H1 (cell line): ENCODE measurements at regions not wholly inside any gene's neighbourhood (a gene's known extent, or its start where the extent isn't known, plus 50 kb on each side); places are given as distances from the start of the nearest gene placed in this dataset.

Source experiments
- CREB1 ChIP-seq: IDR thresholded peaks from 2 replicates; pipeline ENCODE4 v1.6.1; 2012; ENCODE audit warnings: inconsistent platforms
- EP300 ChIP-seq, 2 experiments: IDR thresholded peaks; 1 replicate in 1 of 2; 2 replicates in 1 of 2; pipeline ENCODE4 v1.6.1; 2011 to 2012; ENCODE audit warnings: low read depth in 2 of 2, low read length in 2 of 2, mild to moderate bottlenecking in 2 of 2, borderline replicate concordance in 1 of 2, inconsistent platforms in 1 of 2, moderate library complexity in 1 of 2
- EZH2 ChIP-seq: fragments of 200-600 bp; sonication (generic); IDR thresholded peaks from 2 replicates; pipeline ENCODE4 v1.7.1; 2012; ENCODE audit warnings: low read depth, mild to moderate bottlenecking, moderate library complexity, low read length, inconsistent platforms; ENCODE audit not compliant: severe bottlenecking
- GABPA ChIP-seq: IDR thresholded peaks from 2 replicates; pipeline ENCODE4 v1.6.1; 2011; ENCODE audit warnings: mild to moderate bottlenecking, low read length, moderate library complexity, borderline replicate concordance; ENCODE audit not compliant: insufficient read depth
- NANOG ChIP-seq: IDR thresholded peaks from 2 replicates; pipeline ENCODE4 v1.6.1; 2011; ENCODE audit warnings: low read length, low read depth, mild to moderate bottlenecking, inconsistent platforms; ENCODE audit not compliant: insufficient read depth, poor library complexity, severe bottlenecking
- SIX5 ChIP-seq: IDR thresholded peaks from 2 replicates; pipeline ENCODE4 v1.6.1; 2011; ENCODE audit warnings: mild to moderate bottlenecking, low read depth, low read length
- SRF ChIP-seq: IDR thresholded peaks from 2 replicates; pipeline ENCODE4 v1.6.1; 2011; ENCODE audit warnings: mild to moderate bottlenecking, low read depth, low read length, moderate library complexity
- TF ChIP-seq, protein P1 (sequence below), 3 experiments: IDR thresholded peaks; 1 replicate in 2 of 3; 2 replicates in 1 of 3; pipeline versions ENCODE4 v1.5.1 to v1.6.1; 2011; ENCODE audit warnings: low read length in 3 of 3, mild to moderate bottlenecking in 3 of 3, inconsistent platforms in 2 of 3, low read depth in 1 of 3, moderate library complexity in 1 of 3; ENCODE audit not compliant: insufficient read depth in 1 of 3; ENCODE audit errors: control extremely low read depth in 1 of 3

DNA sequence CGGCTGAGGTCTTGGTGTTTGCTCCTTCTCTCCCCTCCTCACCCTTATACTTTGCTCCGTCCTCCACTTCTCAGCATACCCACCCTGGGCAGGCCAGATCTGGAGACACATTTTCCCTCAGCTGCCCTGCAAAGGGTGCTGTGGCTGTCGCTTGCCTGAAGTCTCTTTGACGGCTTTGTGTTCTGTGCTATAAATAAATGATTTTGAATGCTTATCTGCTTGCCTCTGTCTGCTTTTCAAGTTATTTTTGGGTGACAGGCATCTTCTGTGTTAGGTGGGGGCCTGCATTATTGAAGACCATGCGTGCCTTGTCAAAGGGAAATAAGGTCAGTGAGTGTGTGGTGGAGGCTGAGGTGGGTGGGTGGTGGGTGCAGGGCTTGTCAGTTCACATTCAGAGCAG is 66.9 kb upstream of the KCND3 start:
- TF ChIP-seq, protein P1, sequence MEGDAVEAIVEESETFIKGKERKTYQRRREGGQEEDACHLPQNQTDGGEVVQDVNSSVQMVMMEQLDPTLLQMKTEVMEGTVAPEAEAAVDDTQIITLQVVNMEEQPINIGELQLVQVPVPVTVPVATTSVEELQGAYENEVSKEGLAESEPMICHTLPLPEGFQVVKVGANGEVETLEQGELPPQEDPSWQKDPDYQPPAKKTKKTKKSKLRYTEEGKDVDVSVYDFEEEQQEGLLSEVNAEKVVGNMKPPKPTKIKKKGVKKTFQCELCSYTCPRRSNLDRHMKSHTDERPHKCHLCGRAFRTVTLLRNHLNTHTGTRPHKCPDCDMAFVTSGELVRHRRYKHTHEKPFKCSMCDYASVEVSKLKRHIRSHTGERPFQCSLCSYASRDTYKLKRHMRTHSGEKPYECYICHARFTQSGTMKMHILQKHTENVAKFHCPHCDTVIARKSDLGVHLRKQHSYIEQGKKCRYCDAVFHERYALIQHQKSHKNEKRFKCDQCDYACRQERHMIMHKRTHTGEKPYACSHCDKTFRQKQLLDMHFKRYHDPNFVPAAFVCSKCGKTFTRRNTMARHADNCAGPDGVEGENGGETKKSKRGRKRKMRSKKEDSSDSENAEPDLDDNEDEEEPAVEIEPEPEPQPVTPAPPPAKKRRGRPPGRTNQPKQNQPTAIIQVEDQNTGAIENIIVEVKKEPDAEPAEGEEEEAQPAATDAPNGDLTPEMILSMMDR (IDR thresholded peaks at IDR 0.05; ENCODE audit: control extremely low read depth in 1 of 3, insufficient read depth in 1 of 3, low read depth in 1 of 3, low read length in 3 of 3) = no peak
- TF ChIP-seq NANOG (no peak), GABPA (no peak), EP300 (IDR thresholded peaks at IDR 0.05; ENCODE audit: borderline replicate concordance in 1 of 2, low read depth in 2 of 2, low read length in 2 of 2) (no peak), CREB1 (no peak), EZH2 (no peak), SRF (no peak), SIX5 (no peak)
